Stimulated activated CD8-positive, alpha-beta memory T cell treated with anti-CD3 and anti-CD28 coated beads, Interleukin-4, amount 100 ng/mL, for 4 hours (primary cell): ENCODE measurements at regions not wholly inside any gene's neighbourhood (a gene's known extent, or its start where the extent isn't known, plus 50 kb on each side); places are given as distances from the start of the nearest gene placed in this dataset.

Source experiments
- DNase-seq, 2 donors: peaks; one replicate each; pipeline ENCODE4 v3.0.0-alpha.2; 2020; ENCODE audit warnings: low read depth in 2 of 2, low spot score in 1 of 2

DNA sequence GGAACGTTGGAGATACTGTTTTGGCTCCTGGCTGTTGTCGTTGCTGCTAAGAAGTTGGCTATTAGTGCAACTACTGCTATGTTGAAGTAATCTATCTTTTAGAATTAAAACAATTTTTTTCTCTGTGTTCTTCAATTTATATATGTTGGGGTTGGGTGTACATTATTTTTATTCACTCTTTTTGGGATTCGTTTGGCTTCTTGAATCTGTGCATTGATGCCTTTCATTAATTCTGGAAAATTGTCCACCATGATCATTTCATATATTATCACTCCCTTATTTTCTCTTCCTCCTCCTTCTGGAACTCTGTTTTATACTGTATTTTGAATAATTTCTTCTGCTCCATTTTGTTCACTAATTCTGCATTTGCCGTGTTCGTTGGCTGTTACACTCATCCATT is 199.5 kb upstream of the PLET1 start:
- no peak for DNase-seq

DNA sequence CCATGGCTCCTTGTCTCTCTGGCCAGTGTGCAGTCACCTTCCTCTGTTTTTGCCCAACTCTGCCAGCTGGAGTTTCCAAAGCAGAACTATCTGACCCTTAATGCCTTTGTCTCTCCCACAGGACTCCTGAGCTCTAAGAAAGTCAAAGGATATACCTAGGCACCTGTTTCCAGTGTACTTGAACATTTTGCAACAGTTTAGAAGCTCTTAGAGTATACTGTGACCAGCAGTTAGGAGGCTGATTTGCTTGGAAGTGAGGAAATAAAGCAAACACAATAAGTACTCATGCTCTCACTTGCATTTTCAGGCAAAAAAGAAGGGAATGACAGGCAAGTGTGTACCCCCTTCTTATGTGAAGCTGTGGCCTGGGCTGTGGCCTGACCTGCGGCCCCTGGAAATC is 204.3 kb upstream of the PLET1 start:
- DNase-seq: no peak

DNA sequence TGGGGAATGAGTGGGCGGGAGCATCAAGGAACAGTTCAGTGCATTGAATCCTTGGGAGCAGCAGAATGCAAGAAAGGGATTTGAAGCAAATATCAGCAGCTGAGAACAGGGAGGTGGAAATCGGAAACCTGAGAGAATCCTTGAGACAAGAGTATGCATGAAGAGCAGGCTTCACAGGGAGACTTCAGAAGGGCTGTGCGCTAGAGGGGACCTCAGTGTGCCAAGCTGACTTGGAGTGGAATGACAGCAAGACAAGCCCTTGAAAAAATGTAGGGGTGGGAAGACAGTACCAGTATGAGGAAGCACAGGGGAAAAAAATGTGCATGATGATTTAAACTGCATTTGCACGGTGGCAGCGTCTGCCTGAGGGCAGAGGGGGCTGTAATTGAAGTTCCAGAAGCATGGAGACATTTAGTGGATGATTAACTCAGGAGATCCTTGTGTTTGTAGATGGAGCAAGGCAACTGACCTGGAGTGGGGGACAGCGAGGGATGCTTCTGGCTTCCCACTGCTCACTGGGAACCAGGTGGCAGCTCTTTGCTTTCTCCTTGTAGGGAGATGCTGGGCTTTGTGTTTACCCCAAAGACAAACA is 204.9 kb upstream of the PLET1 start:
- no peak for DNase-seq

DNA sequence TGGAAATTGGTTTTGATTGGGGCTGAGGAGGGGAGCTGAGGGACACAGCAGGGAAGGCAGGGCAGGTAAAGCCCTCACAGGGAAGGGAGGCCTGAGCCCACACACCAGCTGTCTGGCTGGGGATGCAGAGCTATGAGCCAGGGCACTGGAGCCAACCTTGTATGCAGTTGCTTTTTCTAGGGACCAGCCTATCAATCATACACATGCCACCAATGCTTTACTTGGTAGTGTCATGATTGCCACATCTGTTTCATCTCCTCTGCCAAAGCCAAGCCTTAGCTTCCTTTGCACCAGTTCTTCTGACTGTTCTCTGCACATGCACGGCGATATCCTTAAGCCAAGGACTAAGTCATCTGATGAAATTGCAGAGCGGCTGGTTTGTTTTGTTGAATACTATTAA is 207.1 kb upstream of the PLET1 start:
- DNase-seq: no peak

DNA sequence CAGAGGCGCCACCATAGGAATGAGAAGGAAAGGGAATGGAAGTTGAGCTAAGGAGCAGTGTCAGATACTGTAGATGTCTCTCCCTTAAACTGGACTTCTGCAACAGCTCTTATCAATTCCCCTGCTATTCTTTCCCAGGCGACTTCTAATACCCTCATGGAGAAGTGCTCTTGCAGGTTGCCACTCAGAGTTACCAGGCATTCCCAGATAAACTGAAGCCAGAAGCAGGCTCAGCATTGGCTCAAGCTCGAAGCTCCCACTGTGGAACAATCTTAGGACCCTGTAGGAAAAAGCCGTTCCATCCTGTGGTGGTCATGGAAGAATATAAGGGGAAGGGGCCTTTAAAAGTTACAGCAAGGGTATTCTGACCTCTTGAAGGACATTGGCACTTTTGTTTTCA is 208.7 kb upstream of the PLET1 start:
- no peak for DNase-seq

DNA sequence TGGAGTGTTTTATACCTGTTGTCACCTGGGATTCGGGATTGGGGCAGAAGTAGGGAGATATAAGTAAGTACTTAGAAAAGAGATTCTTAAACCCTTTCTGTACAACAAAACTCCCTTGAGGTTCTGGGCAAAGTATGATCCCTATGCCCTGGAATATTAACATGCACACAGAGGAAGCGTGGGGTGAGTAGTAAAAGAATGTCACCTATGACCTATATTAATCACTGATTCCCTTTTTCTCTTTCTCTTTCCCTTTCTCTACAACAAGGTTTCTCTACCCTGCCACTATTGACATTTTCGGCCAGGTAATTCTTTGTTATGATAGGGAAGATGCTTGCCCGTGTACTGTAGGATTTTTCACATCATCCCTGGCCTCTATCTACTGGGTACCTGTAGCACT is 209.7 kb upstream of the PLET1 start:
- DNase-seq: no peak

DNA sequence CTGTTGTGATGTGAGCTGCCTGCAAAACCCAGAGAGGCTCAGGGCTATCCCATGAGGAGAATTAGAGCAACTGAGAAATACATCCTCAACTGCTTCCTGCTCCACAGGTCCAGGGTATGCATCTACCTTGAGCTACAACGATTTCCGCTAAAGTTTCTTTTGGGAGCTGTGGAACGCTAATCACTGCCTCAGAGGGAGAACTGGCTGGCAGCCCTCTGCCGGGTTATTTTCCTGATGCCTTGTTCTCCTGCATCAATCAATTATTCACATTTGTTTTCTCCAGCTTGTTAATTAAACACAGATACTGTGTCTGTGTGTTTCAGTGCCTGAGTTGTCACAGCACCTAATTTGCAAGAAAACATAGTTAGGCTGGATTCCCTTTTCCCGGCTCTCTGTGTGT is 211.1 kb upstream of the PLET1 start:
- DNase-seq: no peak

DNA sequence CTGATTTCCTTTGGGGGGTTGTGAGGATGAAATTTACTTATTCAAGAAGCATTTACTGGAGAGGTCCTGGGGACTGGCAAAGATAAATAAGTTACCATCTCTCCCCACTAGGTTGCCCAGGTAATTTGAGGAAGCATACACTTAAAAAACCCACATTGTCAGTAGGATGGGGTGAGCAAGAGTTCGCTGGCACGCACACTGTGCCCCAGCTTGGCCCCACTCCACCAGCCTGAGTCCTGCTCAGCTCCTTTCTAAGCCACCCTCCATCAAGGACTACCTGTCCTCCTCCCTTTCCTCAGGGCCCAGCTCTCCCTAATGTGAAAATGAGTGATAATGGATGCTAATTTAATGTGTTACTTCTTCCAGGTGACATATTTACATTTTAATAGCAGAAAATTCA is 216.5 kb upstream of the PLET1 start:
- DNase-seq: no peak

DNA sequence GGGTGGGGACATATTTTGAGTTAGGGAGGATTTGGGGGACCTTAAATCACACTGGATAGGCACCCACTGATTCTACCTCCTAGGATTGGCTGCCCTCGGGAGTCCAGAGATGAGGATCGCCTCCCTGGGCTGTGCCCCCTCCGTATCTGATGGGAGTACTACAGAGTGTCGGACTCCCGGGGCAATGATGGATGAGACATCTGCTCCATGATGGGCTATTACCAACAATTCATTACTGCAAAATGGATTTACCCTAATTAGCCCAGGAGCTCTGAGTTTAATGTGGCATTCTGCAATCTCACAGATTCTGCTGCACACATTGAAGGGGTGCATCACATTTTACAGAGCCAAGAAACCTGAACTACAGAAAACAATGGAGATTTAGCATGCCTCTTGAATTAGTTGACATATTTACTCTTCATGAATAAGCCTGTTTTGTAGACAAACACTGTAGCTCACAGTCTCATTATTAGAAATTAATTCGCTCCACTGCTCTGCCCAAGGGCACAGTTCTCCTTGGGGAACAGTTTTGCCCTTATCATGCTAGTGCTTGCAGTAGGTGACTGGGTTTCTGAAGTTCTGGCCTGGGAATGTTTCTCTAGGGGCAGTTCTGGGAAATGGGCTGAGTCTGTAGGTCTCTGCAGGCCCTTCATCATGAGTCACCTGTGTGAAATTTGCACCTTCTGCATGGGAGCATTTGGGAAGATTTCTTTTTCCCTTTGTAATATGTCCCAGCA is 217.1 kb upstream of the PLET1 start:
- DNase-seq: no peak

DNA sequence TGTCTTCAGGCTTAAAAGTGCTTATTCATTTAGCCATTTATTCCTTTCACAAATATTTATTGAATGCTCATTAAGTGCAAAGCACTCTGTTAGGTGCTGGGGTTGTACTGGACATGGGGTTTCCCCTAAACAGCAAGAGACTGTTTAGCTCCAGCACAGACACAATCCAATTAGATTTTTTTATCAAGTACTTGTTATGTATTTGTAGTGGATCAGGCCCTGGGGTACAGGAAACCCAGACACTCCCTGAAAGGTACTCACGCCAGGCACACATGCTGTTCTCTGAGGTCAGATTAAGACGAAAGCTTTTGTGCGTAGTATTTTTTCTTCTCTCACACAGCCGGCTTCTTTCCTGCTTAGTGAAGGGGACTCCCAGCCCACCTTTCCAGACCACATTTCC is 218.1 kb upstream of the PLET1 start:
- DNase-seq: no peak

DNA sequence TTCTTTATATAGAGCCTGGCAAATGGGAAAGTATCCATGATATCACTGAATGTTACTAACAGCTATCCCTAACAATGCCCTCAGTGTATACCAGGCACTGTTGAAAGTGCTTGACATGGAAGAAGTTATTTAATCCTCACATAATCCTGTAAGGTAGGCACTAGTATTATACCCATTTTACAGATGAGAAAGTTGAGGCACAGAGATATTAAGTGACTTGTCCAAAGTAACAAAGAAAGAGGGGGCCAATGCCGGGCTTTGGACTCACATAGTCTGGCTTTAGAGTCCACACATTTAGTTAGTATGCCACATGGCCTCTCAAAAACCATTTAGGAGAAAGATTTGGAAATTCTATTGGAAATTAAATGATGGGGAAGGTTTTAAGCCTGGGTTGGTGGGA is 220.8 kb upstream of the PLET1 start:
- no peak for DNase-seq

DNA sequence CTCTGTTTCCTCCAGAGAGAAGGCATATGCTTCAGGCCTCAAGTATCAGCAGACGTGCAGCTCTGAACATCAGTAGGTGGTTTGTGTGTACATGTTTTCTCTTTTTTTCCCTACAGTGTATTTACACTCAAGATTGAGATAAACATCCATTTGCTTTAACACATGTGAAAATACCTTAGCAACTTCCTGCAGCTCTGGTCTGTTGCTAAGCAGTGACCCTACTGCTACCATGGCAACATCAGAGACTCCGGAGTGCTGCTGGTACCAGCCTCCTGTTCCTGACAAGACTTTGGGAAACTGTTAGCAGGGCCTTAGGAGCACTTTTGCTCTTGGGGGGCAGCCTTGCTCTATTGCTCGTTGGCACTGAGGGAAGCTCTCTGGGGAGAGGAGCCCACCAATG is 221.2 kb upstream of the PLET1 start:
- no peak for DNase-seq

DNA sequence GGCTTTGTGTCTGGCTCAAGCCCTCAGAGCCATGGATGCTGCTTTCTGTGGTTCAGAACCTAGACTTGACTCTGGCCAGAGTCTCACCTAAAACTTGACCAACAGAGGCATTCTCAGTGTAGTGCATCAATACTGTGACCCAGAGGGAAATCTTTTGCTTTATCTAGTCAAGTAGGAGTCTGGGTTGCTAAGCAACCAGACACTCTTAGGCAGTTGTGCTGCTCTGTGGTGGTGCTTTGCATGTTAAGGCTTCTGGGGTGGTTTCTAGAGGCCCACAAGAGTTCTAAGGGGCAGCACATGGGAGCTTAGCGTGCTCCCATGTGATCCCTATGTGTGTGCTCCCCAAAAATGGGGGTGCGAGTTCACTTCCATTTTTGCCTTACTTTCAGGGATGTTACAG is 224.6 kb upstream of the PLET1 start:
- DNase-seq: no peak

DNA sequence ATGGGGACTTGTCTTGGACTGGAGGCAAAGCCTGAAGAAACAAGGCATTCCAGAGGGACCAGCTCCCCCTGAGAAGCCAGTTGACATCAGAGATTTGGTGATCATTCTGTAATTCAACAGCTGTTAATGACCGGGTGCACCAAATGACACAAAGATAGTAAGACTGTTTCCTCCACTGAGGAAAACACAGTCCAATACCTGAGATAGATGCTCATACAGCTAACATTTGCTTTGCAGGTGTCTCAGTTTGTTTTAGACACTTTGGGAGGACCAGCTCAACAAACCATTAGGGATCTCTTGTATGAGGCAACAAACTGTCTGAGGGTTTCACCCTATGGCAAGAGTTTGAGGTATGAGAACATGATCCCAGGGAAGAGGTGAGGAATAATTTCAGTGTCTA is 237.2 kb upstream of the PLET1 start:
- no peak for DNase-seq

DNA sequence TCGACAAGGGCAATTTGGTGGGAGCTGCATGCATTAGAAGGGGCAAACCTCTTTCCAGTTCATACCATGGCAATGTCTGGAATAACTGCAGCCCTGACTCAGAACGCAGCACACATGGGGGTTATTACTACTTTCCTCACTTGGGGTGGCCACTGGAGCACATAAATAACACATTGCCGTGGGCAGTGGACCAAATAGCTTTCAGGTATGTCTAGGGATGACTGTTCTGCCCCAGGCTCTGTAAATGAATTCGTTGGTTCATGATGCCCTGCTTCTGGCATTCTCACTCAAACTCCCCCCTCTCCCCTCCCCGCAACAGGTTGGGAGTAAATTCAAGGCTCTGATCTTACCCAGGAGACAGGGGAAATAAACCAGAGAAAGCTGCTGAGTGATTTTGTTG is 238.0 kb upstream of the PLET1 start:
- DNase-seq: no peak

DNA sequence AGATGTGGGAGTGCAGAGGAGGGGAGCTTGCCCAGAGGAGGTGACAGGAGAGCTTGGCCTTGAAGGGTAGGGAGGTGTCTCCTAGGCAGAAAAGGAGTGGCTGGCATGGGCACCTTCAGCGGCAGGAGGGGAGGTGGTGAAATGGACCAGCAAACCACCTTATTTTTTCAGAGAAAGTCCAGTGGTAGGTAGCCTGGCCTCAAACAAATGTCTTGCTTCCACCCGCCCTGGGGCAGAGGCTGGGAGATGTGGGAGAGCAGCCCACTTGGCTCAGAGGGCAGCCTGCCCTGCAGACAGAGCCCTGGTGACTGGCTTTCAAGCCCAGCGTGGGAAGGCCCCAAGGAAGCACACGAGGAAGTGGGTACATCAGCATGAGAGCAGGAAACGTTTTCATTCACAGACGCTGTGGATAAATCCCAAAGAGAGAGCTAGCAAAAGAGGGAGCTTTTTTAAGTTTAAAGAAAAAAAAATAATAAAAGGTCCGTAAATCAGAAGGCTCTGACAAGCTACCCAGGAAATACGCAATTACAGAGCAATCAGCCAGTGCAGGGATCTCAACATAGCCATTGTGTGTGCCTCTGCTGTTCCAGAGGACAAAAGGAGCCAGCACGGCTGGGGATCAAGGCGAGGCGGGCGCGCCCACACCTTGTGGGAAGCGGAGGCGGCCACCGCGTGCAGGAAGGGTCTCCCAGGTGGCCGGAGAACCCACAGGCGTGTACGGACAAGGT is 238.7 kb upstream of the PLET1 start:
- DNase-seq: no peak

DNA sequence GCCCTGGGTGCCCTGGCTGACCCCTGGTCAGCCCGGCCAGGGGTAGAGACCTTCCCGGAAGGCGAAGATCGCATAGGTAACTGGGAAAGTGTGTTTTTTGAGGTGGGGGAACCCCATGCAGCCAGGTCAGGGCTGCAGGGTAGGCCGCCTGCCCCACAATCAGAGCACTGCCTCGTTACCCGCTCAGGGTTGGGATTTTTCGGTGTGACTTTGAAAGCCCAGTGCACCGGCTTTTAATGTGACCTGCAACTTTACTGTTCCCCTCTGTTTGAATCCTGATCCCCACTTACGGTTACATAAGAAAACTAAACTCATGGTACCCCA is 239.2 kb upstream of the PLET1 start:
- DNase-seq: no peak

DNA sequence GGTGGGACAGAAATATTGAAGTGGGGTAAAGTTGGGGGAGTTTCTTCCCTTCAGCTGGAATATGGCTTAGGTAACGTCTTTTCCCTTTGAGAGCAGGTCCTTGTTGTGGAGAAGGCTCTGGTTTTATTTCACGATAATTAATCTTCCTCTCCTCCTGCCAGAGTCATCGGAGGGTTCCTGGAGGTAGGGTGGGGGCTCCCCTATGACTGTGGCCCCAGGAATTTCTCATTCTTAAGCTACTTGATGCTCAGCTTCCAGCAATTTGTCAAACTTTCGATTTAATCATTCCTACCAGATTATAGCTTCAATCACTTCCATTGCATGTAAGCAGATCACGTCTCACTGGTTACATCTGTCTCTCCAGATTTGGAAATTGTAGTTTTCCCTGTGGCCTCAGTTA is 242.8 kb upstream of the PLET1 start:
- no peak for DNase-seq

DNA sequence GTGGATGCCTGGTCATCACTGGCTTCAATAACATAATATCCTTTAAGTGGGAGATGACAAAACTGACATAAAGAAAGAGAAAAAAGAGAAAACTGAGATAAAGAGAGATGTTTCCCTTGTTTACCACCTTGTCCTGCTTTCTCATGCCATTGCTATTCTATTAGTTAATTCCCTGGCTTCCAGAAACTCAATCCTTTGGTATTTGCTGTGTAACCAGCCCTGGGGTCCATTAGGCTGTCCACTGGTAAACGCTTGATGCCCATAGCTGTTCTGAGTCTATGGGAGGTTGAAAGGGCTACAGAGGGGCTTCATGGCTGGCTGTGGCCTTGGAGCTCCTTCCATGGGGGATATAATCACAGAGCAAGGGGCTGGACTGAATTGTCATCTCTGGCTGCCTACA is 243.4 kb upstream of the PLET1 start:
- DNase-seq: no peak

DNA sequence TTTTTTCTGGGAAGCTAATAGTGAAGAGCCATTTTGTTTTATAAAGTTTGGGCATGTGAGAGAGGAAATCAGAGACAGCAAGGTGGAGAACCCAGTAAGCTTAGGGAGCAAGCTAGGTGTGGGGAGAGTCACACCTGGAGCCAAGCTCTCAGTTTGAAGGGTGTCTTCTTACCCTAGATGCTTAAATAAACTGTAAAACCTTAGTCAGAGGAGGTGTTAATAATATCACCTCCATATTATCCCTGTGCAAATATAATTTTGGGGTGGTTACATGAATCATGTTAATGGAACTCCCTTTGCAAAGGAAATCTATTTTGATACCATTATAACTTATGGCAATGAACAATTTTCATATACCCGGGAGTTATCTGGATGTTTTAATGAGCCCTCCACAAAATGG is 246.2 kb upstream of the PLET1 start:
- DNase-seq: no peak

DNA sequence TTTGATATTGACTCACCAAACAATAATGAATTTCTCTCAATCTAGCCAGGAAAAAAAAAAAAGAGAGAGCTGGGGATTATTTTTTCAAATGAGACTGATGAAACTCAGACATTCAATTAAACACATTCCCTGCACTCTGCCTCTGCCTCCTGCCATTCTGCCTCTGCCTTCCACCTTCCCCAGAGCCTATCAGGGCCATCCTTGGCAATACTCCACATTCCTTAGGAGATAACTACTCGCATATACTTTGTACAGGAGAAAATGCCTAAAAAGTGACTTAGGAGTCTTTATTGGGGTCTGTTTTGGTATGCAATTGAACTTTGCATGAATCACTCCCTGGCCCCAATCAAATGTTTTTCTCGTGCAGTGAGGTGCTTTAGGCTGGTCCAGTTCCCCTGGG is 246.6 kb upstream of the PLET1 start:
- DNase-seq: no peak

DNA sequence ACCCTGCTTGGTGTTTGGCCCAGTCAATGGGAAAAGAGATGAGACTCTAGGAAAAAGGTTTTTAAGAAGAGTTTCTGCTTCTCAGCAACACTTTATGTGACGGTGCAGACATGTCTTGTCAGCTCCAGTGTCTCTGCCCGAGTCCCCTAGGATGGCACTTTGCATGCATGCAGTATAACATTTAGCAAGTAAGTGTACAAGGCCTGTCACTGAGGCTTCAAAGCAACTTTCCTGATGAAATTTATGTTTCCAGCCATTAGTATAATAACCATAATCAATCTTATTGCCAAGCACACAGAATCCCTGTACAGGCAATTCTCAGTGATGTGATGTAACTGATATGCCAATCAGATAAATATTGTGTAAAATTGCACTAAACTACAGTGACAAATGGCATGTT is 248.1 kb upstream of the PLET1 start:
- DNase-seq: no peak

DNA sequence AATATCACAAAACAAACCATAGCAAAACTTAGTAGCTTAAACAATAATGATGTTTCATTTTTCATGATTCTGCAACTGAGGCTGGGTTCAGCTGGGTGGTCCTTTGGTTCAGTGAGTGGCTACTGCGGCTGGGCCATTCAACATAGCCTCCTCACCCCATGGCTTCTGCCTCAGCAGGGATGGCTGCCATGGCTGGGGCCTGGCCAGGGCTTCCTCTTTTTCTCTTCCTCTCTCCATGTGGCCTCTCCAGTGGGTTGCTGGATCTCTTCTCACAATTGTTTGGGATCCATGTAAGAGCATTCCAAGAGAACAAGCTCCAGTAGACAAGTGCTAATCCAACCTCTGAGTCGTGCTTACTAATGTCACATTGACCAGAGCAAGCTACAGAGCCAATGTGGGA is 248.6 kb upstream of the PLET1 start:
- no peak for DNase-seq
